K562 (cell line): ENCODE measurements at regions not wholly inside any gene's neighbourhood (a gene's known extent, or its start where the extent isn't known, plus 50 kb on each side); places are given as distances from the start of the nearest gene placed in this dataset.

Experiments used
- BRD9 ChIP-seq: fragments of 450-650 bp; IDR thresholded peaks from 2 replicates; pipeline ENCODE4 v1.6.1; 2018; ENCODE audit warnings: low read depth; ENCODE audit not compliant: partially characterized antibody
- CTCF ChIP-seq, 3 experiments: IDR thresholded peaks in 2 of 3; conservative IDR thresholded peaks in 1 of 3; 2 replicates each; pipeline ENCODE4 v1.5.1; 2011 to 2012; ENCODE audit warnings: low read length in 3 of 3, mild to moderate bottlenecking in 3 of 3, control low read depth in 2 of 3, improper control_type of control experiment in 1 of 3, inconsistent platforms in 1 of 3, low read depth in 1 of 3, mixed read lengths in 1 of 3, moderate library complexity in 1 of 3; ENCODE audit not compliant: insufficient read depth in 2 of 3
- EGR1 ChIP-seq: fragments of 450-650 bp; conservative IDR thresholded peaks from 2 replicates; pipeline ENCODE4 v1.6.1; 2017; ENCODE audit warnings: mild to moderate bottlenecking
- MAX ChIP-seq: sonication (generic); formaldehyde crosslinking; IDR thresholded peaks from 2 replicates; pipeline ENCODE4 v1.9.0; 2022; ENCODE audit warnings: mild to moderate bottlenecking, missing genetic modification reagents
- NR2C2 ChIP-seq, 2 experiments: fragments of 200-800 bp in 1 of 2; sonication (Bioruptor generic) in 1 of 2; sonication (generic) in 1 of 2; formaldehyde crosslinking in 1 of 2; IDR thresholded peaks; 2 replicates each; pipeline versions ENCODE4 v1.6.1 to v1.8.0; 2016 to 2022; ENCODE audit warnings: mild to moderate bottlenecking in 1 of 2, missing compliant biosample characterization in 1 of 2, missing genetic modification characterization in 1 of 2, missing genetic modification reagents in 1 of 2
- TRIM28 ChIP-seq: fragments of 450-650 bp; IDR thresholded peaks from 2 replicates; pipeline ENCODE4 v1.6.1; 2017
- ZBTB40 ChIP-seq, 2 experiments: fragments of 450-650 bp in 1 of 2; sonication (generic) in 1 of 2; formaldehyde crosslinking in 1 of 2; IDR thresholded peaks; 2 replicates each; pipeline versions ENCODE4 v1.7.1 to v1.9.0; 2016 to 2022; ENCODE audit warnings: inconsistent platforms in 1 of 2, mild to moderate bottlenecking in 1 of 2, missing genetic modification reagents in 1 of 2
- ZNF184 ChIP-seq: sonication (generic); formaldehyde crosslinking; IDR thresholded peaks from 2 replicates; pipeline ENCODE4 v1.5.0; 2020; ENCODE audit warnings: missing genetic modification reagents

GRCh38 chr1:30283199-30283962, 440.0 kb downstream of the MATN1 start:
- TF ChIP-seq NR2C2 (CRISPR knock-in tag; IDR thresholded peaks at IDR 0.05) (no peak), NR2C2 (tag; IDR thresholded peaks at IDR 0.05) (no peak), BRD9 (no peak), ZBTB40 (IDR thresholded peaks at IDR 0.05) (no peak), ZBTB40 (CRISPR knock-in tag; IDR thresholded peaks at IDR 0.05) (no peak), ZNF184 (no peak), EGR1 (no peak), CTCF (IDR thresholded peaks at IDR 0.05 in 2 of 3, conservative IDR thresholded peaks at IDR 0.05 in 1 of 3; ENCODE audit: insufficient read depth in 2 of 3, low read depth in 1 of 3, low read length in 3 of 3) (no peak), MAX (CRISPR knock-in tag) (no peak), TRIM28 (no peak)
